HG03045 (cell line): ENCODE measurements at regions not wholly inside any gene's neighbourhood (a gene's known extent, or its start where the extent isn't known, plus 50 kb on each side); places are given as distances from the start of the nearest gene placed in this dataset.

Experiments used
- ATAC-seq: cut with Tn5 transposase; IDR thresholded peaks from one replicate; pipeline ENCODE4 v1.9.1; 2021; ENCODE audit warnings: mild to moderate bottlenecking, moderate library complexity; ENCODE audit not compliant: unreplicated experiment

DNA sequence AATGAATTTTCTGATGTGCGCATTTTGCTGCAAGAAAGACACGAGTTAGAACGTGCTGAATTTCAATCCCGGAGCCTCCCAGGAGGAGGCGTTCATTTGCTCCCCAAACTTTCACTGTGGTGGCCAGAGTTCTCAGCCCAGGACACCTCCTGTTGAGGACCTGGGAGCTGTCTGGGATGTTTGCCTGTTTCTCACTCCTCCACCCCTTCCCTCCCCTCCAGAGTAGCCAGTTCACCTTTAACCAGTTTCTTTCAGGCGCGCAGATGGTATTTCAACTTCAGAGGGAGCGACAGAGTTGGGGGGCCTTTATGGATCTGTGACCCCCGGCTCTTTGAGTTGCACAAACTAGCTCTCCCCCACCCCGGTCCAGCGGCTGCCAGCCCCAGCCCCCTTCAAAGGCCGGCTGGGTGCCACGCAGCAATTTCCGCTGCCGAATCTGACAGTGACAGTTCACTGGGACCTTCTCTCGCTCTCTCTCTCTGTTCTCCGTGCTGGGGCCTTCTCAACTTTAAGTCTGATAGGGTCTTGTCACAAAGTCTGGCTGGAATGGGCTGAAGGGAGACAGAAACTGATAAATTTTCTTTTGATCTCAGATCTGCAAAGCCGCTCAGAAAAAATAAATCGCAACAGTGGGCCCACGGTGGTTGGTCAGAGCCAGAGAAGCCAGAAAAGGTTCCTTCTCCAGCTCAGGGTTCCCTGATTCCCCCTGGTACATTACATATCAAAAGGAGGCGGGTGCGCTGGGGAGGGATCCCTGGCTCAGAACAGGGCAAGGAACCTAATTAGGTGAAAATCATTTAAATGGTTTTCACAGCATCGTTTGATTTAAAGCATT is 100.0 kb upstream of the STX18 start:
- ATAC-seq: no peak

GRCh38 chr4:4641254-4641653 is 99.4 kb upstream of the STX18 start:
- ATAC-seq: no peak

DNA sequence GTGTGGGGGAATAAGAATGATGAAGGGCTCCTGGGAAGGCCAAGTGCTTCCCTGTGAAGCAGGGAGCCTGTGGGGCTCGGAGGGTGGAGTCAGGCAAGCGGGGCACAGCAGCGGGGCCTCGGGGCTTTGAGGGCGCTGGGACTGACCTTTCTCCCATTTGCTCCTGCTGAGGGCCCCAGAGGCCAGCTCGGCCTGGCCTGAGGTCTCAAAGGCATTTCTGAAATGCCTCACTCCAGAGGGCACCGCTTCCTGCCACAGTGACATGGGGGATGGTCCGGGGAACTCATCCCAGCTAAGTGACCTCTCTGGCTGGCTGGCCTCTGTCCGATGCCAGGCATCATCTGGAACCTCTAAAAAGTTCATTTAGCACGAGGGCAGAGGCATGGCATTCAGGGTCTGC is 98.8 kb upstream of the STX18 start:
- ATAC-seq: no peak

GRCh38 chr4:4639370-4639769 is 97.5 kb upstream of the STX18 start:
- ATAC-seq: no peak

DNA sequence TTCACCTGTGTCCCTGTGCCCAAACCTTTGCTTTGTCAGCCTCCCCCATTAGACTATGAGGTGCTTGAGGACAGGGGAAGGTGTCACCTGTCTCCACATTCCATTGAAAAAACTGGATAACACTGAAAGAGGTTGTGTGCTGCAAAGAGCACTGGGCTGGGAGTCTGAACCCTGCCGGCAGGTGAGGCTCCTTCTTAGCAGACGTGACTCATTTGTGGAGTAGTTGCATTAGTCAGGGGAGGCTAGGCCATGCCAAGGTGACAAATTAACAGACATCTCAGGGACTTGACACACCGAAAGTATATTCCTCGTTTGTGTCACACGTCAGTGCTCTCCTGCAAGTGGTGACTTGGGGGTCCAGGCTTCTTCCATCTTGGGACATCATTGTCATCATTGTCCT is 95.9 kb upstream of the STX18 start:
- no peak for ATAC-seq

- ATAC-seq: no peak
Observed at GRCh38 chr4:4633431-4633830, 91.6 kb upstream of the STX18 start.

GRCh38 chr4:4631150-4631549 is 89.3 kb upstream of the STX18 start:
- ATAC-seq: peak; percentile 77

GRCh38 chr4:4627906-4628305 is 86.1 kb upstream of the STX18 start:
- ATAC-seq: no peak

GRCh38 chr4:4627111-4627510 is 85.3 kb upstream of the STX18 start:
- ATAC-seq: no peak

DNA sequence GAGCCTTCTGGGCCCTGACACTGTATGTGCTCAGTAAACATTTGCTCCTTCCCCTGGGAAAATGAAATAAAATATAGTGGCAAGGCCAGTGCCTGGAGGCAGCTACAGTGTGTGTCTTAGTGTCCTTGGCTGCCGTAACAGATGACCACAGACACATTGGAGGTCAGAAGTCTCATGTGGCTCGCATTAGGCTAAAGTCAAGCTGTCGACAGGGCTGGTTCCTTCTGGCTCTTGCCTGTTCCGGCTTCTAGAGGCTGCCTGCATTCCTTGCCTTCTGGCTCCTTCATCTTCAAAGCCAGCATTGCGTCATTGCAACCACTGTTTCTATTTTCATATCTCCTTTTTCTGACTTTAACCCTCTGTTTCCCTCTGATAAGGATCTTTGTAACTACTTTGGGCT is 83.6 kb upstream of the STX18 start:
- no peak for ATAC-seq

DNA sequence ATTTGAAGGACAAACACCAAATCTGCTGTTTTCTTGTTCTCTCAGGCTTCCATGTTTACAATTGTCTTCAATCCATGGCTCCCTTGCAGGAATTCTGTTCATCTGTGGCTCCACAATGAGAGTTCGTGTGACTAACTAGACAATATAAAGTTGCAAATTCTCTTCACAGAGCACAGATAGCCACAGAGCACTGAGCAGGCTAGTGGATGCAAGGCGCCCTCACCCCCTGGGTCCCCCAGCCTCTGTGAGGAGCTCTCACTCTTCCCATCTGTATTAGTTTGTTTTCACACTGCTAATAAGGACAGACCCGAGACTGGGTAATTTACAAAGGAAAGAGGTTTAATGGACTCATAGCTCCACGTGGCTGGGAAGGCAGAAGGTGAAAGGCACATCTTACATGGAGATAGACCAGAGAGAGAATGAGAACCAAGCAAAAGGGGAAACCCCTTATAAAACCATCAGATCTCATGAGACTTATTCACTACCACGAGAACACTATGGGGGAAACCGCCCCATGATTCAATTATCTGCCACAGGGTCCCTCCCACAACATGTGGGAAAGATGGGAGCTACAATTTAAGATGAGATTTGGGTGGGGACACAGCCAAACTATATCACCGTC is 82.5 kb upstream of the STX18 start:
- no peak for ATAC-seq

DNA sequence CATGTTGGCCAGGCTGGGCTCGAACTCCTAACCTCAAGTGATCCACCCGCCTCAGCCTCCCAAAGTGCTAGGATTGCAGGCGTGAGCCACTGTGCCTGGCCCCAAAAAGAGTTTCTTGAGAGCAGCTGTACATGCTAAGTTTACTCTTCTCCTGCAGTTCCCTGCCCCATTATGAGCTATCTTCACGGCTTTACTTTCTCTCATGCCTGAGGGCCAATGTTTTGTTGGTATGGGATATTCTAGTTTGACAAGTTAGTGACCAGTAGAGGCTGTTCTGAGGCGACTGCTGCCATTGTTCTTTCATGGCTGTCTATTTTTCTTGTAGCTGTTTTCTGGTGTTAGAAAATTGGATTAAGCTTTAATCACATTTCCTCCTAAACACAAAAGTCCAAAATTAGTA is 78.0 kb upstream of the STX18 start:
- no peak for ATAC-seq

DNA sequence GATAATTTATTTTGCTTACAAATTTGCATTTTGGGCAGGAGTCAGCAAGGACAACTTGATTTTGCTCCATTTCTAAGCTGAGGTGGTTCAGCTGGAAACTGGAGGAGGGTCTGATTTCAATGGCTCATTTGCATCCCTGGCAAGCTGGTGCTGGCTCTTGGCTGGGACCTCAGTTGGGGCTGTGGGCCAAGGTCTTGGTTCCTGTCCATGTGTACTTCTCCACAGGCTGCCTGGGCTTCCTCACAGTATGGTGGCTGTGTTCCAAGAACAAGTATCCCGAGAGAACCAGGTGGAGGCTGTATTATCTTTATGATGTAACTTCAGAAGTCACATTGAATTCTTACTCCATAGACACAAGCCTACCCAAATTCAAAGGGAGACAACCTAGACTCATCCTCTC is 77.0 kb upstream of the STX18 start:
- no peak for ATAC-seq

GRCh38 chr4:4614925-4615678 is 73.3 kb upstream of the STX18 start:
- ATAC-seq: no peak

GRCh38 chr4:4613641-4614286 is 71.9 kb upstream of the STX18 start:
- ATAC-seq: no peak

GRCh38 chr4:4613126-4613465 is 71.2 kb upstream of the STX18 start:
- ATAC-seq: no peak

DNA sequence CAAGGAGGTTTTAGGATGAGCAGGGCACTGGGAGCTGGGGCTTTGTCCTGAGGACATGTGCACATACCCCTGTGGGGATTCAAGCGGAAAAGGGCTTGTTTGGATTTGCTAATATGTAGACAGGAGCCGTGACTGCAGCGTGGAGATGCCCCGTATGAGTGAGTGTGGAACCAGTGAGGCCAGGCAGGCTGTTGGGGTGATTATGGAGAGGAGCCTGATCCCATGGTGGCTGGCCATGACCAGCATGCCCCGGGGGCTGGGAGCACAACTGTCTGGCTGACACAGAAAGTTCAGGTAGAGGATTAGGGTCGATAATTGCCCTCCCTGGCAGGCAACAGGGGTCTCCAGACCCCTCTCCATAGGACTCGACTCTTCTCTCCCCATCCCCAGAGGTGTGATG is 68.8 kb upstream of the STX18 start:
- no peak for ATAC-seq

- ATAC-seq: no peak
Observed at GRCh38 chr4:4609622-4610334, 67.9 kb upstream of the STX18 start.

- no peak for ATAC-seq
Observed at GRCh38 chr4:4608214-4608537, 66.3 kb upstream of the STX18 start.

DNA sequence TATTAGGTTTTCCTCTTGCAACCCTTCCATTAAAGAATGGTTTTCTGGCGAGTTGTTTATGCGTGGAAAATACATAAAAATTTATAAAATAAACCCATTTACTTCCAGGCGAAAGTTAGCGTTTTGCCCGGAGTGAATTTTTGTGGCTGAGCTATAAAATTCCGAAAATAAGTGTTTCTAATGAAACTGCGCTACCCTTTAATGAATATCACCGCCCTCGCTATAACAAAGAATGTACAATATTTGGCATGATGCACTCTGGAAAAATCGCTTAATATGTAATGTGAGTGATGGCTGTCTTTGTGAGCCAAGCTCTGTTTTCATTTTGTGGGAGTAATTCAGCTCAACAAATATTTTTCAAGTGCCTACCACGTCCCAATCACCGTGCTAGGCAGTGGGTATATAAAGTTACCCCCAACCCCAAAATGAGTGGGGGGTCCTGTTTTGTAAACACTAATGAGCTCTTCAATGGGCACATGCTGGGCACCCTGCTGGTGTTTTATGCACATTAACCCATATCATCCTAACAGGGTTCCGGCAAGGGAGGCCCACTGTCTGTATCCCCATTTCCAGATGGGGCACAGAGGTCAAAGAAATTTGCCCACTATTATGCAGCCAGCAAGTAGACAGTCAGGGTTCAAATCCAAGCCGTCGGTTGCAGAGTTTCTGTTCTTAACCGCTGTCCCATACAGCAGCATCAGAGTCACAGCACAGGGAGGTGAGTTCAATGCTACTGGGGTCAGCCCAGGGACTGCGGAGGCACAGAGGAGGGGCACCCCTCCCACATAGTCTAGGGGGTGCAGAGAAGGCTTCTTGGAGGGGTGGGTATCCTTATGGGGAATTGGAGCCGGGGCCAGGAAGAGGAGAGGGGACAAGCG is 65.7 kb upstream of the STX18 start:
- no peak for ATAC-seq
